Type B pancreatic cell (in vitro differentiated cells): ENCODE measurements at regions not wholly inside any gene's neighbourhood (a gene's known extent, or its start where the extent isn't known, plus 50 kb on each side); places are given as distances from the start of the nearest gene placed in this dataset.
"Not testable (repeated sequence)": the region's sequence is repeated elsewhere in the genome, so short reads cannot be mapped to it uniquely, and the experiment has no call there.

Experiments
- DNase-seq: peaks from one replicate; pipeline ENCODE4 v3.0.0; 2021; ENCODE audit warnings: mixed read lengths; ENCODE audit not compliant: unreplicated experiment; ENCODE audit errors: extremely low spot score
- H3K27ac Mint-ChIP-seq: 2 replicates; pipeline ENCODE4 v1.8.0; 2021; ENCODE audit warnings: mild to moderate bottlenecking, mixed read lengths
- H3K27me3 Mint-ChIP-seq: 2 replicates; pipeline ENCODE4 v1.8.0; 2021; ENCODE audit warnings: mixed read lengths
- H3K36me3 Mint-ChIP-seq: 2 replicates; pipeline ENCODE4 v1.8.0; 2021; ENCODE audit warnings: mixed read lengths
- H3K4me1 Mint-ChIP-seq: one replicate; pipeline ENCODE4 v1.8.0; 2021; ENCODE audit warnings: mixed read lengths; ENCODE audit not compliant: unreplicated experiment
- H3K4me3 Mint-ChIP-seq: 2 replicates; pipeline ENCODE4 v1.8.0; 2021; ENCODE audit warnings: mild to moderate bottlenecking, mixed read lengths
- H3K9me3 Mint-ChIP-seq: 2 replicates; pipeline ENCODE4 v1.8.0; 2021; ENCODE audit warnings: mixed read lengths
- TF ChIP-seq, protein P1 (sequence below): fragments of 200-600 bp; sonication (generic); conservative IDR thresholded peaks from 2 replicates; pipeline ENCODE4 v1.5.0; 2021; ENCODE audit warnings: antibody characterized with exemption, mild to moderate bottlenecking

- DNase-seq: no peak
- Mint-ChIP-seq H3K9me3 (no peaks in the 10 kb centered on the region), H3K4me3 (no peak overlapping the region), H3K4me1 (peaks cover 7% of the 10 kb centered on the region), H3K27ac (no peak overlapping the region), H3K27me3 (no peaks in the 10 kb centered on the region), H3K36me3 (no peaks in the 10 kb centered on the region)
- TF ChIP-seq, protein P1, sequence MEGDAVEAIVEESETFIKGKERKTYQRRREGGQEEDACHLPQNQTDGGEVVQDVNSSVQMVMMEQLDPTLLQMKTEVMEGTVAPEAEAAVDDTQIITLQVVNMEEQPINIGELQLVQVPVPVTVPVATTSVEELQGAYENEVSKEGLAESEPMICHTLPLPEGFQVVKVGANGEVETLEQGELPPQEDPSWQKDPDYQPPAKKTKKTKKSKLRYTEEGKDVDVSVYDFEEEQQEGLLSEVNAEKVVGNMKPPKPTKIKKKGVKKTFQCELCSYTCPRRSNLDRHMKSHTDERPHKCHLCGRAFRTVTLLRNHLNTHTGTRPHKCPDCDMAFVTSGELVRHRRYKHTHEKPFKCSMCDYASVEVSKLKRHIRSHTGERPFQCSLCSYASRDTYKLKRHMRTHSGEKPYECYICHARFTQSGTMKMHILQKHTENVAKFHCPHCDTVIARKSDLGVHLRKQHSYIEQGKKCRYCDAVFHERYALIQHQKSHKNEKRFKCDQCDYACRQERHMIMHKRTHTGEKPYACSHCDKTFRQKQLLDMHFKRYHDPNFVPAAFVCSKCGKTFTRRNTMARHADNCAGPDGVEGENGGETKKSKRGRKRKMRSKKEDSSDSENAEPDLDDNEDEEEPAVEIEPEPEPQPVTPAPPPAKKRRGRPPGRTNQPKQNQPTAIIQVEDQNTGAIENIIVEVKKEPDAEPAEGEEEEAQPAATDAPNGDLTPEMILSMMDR: no peak
These were observed 52.3 kb upstream of the PTPN12 start for GRCh38 chr7:77484785-77485184.

DNA sequence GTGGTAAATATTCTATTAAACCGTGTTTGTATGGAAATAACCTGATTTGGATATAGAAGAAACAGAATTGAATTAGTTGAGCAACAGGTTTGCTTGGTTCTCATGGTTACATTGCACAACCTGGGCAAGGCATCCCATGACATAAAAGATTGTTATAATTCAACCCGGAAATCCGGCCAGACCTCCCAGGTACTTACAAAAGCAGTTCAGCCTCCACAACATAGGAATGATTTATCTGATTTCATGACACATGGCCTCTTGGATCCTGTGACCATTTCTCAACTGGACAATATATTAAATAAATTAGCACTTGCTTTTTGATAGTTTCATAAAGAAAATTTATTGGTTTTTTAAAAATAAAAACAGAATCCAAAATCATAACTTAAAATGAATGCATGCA, 55.1 kb upstream of the PTPN12 start:
- peak overlapping the region; percentile 96 for H3K27ac Mint-ChIP-seq
- H3K4me1 Mint-ChIP-seq: peaks cover 7% of the 10 kb centered on the region
- TF ChIP-seq, protein P1: no peak
- no peak for DNase-seq
- no peak overlapping the region for H3K4me3 Mint-ChIP-seq
- H3K36me3 Mint-ChIP-seq: no peaks in the 10 kb centered on the region
- H3K9me3 Mint-ChIP-seq: no peaks in the 10 kb centered on the region
- no peaks in the 10 kb centered on the region for H3K27me3 Mint-ChIP-seq

DNA sequence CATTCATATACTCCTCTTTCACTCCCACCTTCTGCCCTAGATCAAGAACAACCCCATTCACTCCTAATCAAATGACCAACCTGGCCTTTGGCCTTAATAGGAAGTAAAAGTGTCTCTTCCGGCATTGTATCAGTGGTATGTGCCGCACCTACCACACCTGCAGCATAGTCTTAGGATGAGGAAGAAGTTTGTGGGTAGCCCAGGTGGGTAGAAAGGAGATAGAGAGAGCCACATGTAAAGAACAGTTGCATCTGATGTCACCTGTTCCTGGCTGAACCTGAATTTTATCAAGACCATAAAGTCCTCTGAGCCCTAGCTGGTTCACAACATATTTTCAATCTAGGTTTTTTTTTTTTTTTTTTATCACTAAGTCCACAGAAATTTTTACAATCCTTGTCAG, 55.5 kb upstream of the PTPN12 start:
- Mint-ChIP-seq H3K36me3 (no peaks in the 10 kb centered on the region), H3K4me3 (peak overlapping the region; percentile 63), H3K27me3 (no peaks in the 10 kb centered on the region), H3K27ac (peak overlapping the region; percentile 96), H3K9me3 (no peaks in the 10 kb centered on the region), H3K4me1 (peaks cover 7% of the 10 kb centered on the region)
- TF ChIP-seq, protein P1: no peak
- no peak for DNase-seq

GRCh38 chr7:77480102-77480627, 56.9 kb upstream of the PTPN12 start:
- not testable (repeated sequence) for H3K27me3 Mint-ChIP-seq, H3K36me3 Mint-ChIP-seq, H3K4me1 Mint-ChIP-seq, H3K4me3 Mint-ChIP-seq, H3K9me3 Mint-ChIP-seq, DNase-seq
- peak overlapping the region; percentile 86 for H3K27ac Mint-ChIP-seq

DNA sequence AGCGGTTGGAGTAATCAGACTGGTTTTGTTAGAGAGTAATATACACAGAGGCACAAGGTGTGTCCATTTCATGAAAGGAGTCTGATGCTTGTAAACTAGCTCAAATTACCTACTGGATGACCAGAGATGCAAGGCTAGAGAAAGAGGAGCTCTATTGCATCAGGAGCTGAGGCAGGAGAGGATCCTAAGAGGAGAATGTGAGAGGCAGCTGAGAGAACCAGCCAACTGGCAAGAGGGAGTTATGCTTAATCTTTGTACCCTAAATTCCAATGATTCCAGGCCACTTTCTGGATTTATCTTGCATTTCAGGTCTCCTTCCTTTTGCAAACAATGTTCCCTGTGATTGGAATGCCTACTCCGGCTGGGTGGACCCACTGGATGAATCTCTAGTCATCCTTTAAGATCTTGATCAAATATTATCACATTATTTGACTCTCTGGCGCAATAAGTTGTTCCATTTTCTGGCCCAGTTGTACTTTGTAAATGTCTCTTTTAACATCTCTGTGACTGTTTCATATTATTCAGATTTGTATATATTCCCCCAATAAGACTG, 57.5 kb upstream of the PTPN12 start:
- TF ChIP-seq, protein P1: no peak
- Mint-ChIP-seq H3K27ac (peak overlapping the region; percentile 86), H3K36me3 (no peaks in the 10 kb centered on the region), H3K4me1 (peaks cover 11% of the 10 kb centered on the region), H3K27me3 (no peaks in the 10 kb centered on the region), H3K4me3 (no peak overlapping the region), H3K9me3 (no peaks in the 10 kb centered on the region)
- DNase-seq: no peak

GRCh38 chr7:77476871-77477270, 60.2 kb upstream of the PTPN12 start:
- Mint-ChIP-seq H3K9me3 (peaks cover 4% of the 10 kb centered on the region), H3K4me1 (peaks cover 9% of the 10 kb centered on the region), H3K4me3 (no peak overlapping the region), H3K27me3 (no peaks in the 10 kb centered on the region), H3K27ac (no peak overlapping the region), H3K36me3 (no peaks in the 10 kb centered on the region)
- TF ChIP-seq, protein P1: no peak
- no peak for DNase-seq
